GM12878 (cell line): ENCODE measurements at regions not wholly inside any gene's neighbourhood (a gene's known extent, or its start where the extent isn't known, plus 50 kb on each side); places are given as distances from the start of the nearest gene placed in this dataset.

Source experiments
- ATAC-seq: fragments of 200-7000 bp; cut with Tn5 transposase; 3 replicates; pipeline ENCODE4 v1.9.1; 2020; ENCODE audit warnings: mild to moderate bottlenecking, moderate library complexity
- BruUV-seq: library from RNA; stranded (reverse); fragments of 400-500 nt; replicated peaks from 2 replicates; lab custom pipeline; 2021; lab: Mats Ljungman, UMichigan
- CTCF ChIA-PET: fragments of 300-600 bp; sonication (Branson Sonifier 250); formaldehyde crosslinking; extraction: SDS; loops from one replicate; lab custom pipeline; 2021; ENCODE audit warnings: inconsistent platforms; lab: Yijun Ruan, JAX
- POLR2A ChIA-PET: fragments of 350-600 bp; formaldehyde crosslinking; extraction: SDS; loops from one replicate; lab custom pipeline; 2021; ENCODE audit warnings: inconsistent platforms; lab: Charles Lee
- RAD21 ChIA-PET: fragments of 300-600 bp; sonication (Branson Sonifier 250); formaldehyde crosslinking; loops from one replicate; lab custom pipeline; 2023; ENCODE audit warnings: antibody characterized with exemption; ENCODE audit not compliant: unreplicated experiment; lab: Charles Lee
- SMC1A ChIA-PET: fragments of 300-600 bp; sonication (Branson Sonifier 250); formaldehyde crosslinking; loops from one replicate; lab custom pipeline; 2023; ENCODE audit not compliant: unreplicated experiment, uncharacterized antibody; lab: Charles Lee
- DNase-seq: peaks from one replicate; pipeline ENCODE4 v3.0.0-alpha.2; 2011; ENCODE audit warnings: low read depth, low spot score
- FAIRE-seq: peaks from 3 replicates; lab custom pipeline; 2011; peaks lifted over from hg19 to GRCh38; lab: Jason Lieb, UNC
- H2AFZ ChIP-seq: 2 replicates; pipeline ENCODE4 v1.6.0; 2011; ENCODE audit warnings: low read depth, low read length, control low read depth; ENCODE audit not compliant: control insufficient read depth
- H3K27ac ChIP-seq: 2 replicates; pipeline ENCODE4 v1.5.1; 2011; ENCODE audit warnings: control low read depth; ENCODE audit not compliant: control insufficient read depth, insufficient read depth
- H3K27me3 ChIP-seq, 2 experiments: replicated peaks in 1 of 2; 2 replicates each; pipeline versions ENCODE4 v1.6.0 to v1.6.1; 2011; ENCODE audit warnings: low read length in 1 of 2; ENCODE audit not compliant: control insufficient read depth in 2 of 2, insufficient read depth in 2 of 2
- H3K36me3 ChIP-seq, 2 experiments: 2 replicates each; pipeline ENCODE4 v1.5.1; 2011; ENCODE audit warnings: low read length in 1 of 2; ENCODE audit not compliant: control insufficient read depth in 2 of 2, insufficient read depth in 2 of 2
- H3K4me1 ChIP-seq: 2 replicates; pipeline ENCODE4 v1.6.1; 2011; ENCODE audit warnings: mild to moderate bottlenecking, low read length, moderate library complexity, mixed read lengths; ENCODE audit not compliant: control insufficient read depth, insufficient read depth
- H3K4me2 ChIP-seq: 2 replicates; pipeline ENCODE4 v1.6.0; 2011; ENCODE audit warnings: control low read depth; ENCODE audit not compliant: control insufficient read depth, insufficient read depth
- H3K4me3 ChIP-seq: fragments of 200-600 bp; sonication (generic); 2 replicates; pipeline ENCODE4 v1.5.1; 2016
- H3K79me2 ChIP-seq: 2 replicates; pipeline ENCODE4 v1.6.0; 2011; ENCODE audit warnings: low read length; ENCODE audit not compliant: control insufficient read depth, insufficient read depth
- H3K9ac ChIP-seq: 2 replicates; pipeline ENCODE4 v1.8.0; 2011; ENCODE audit warnings: low read length, control low read depth, mixed read lengths; ENCODE audit not compliant: control insufficient read depth, insufficient read depth
- H3K9me3 ChIP-seq: replicated peaks from 3 replicates; pipeline ENCODE4 v1.5.1; 2011; ENCODE audit warnings: mild to moderate bottlenecking, low read length; ENCODE audit not compliant: control insufficient read depth, insufficient read depth
- H4K20me1 ChIP-seq: 2 replicates; pipeline ENCODE4 v1.6.0; 2011; ENCODE audit not compliant: control insufficient read depth, insufficient read depth
- ATF7 ChIP-seq: fragments of 450-650 bp; IDR thresholded peaks from 2 replicates; pipeline ENCODE4 v1.6.1; 2016; ENCODE audit warnings: low read depth, mild to moderate bottlenecking
- BACH1 ChIP-seq: fragments of 450-650 bp; IDR thresholded peaks from 2 replicates; pipeline ENCODE4 v1.6.1; 2017; ENCODE audit warnings: mild to moderate bottlenecking, borderline replicate concordance
- CREB1 ChIP-seq: IDR thresholded peaks from 2 replicates; pipeline ENCODE4 v1.6.1; 2012; ENCODE audit warnings: low read depth, mild to moderate bottlenecking, inconsistent platforms
- CREM ChIP-seq: IDR thresholded peaks from 2 replicates; pipeline ENCODE4 v1.6.1; 2014; ENCODE audit warnings: antibody characterized with exemption, low read depth
- EED ChIP-seq: sonication (generic); IDR thresholded peaks from 2 replicates; pipeline ENCODE4 v1.6.1; 2016; ENCODE audit warnings: antibody characterized with exemption, low read depth
- GATAD2B ChIP-seq: fragments of 450-650 bp; conservative IDR thresholded peaks from 2 replicates; pipeline ENCODE4 v1.6.1; 2017; ENCODE audit warnings: low read depth, mild to moderate bottlenecking, moderate library complexity
- IKZF1 ChIP-seq: fragments of 450-650 bp; conservative IDR thresholded peaks from 2 replicates; pipeline ENCODE4 v1.6.1; 2017; ENCODE audit warnings: antibody characterized with exemption, mild to moderate bottlenecking
- LARP7 ChIP-seq: fragments of 450-650 bp; IDR thresholded peaks from 2 replicates; pipeline ENCODE4 v1.6.1; 2017; ENCODE audit warnings: mild to moderate bottlenecking
- NBN ChIP-seq: fragments of 450-650 bp; IDR thresholded peaks from 2 replicates; pipeline ENCODE4 v1.6.1; 2016
- NFIC ChIP-seq: IDR thresholded peaks from 2 replicates; pipeline ENCODE4 v1.6.1; 2012; ENCODE audit warnings: low read depth, mild to moderate bottlenecking, inconsistent platforms, low read length, moderate library complexity
- RAD51 ChIP-seq: fragments of 450-650 bp; IDR thresholded peaks from 2 replicates; pipeline ENCODE4 v1.6.1; 2016; ENCODE audit warnings: moderate library complexity, mild to moderate bottlenecking, inconsistent platforms
- RB1 ChIP-seq: fragments of 450-650 bp; formaldehyde crosslinking; IDR thresholded peaks from 2 replicates; pipeline ENCODE4 v1.6.1; 2017; ENCODE audit warnings: mild to moderate bottlenecking, borderline replicate concordance
- SMAD1 ChIP-seq: fragments of 450-650 bp; IDR thresholded peaks from 2 replicates; pipeline ENCODE4 v1.6.1; 2018; ENCODE audit warnings: mild to moderate bottlenecking, low read depth; ENCODE audit not compliant: partially characterized antibody
- SMARCA5 ChIP-seq: fragments of 450-650 bp; IDR thresholded peaks from 2 replicates; pipeline ENCODE4 v1.6.1; 2017; ENCODE audit warnings: mild to moderate bottlenecking
- TCF12 ChIP-seq: IDR thresholded peaks from 2 replicates; pipeline ENCODE4 v1.6.1; 2011; ENCODE audit warnings: low read depth, mild to moderate bottlenecking, low read length
- ZNF384 ChIP-seq: IDR thresholded peaks from 2 replicates; pipeline ENCODE4 v1.6.1; 2012; ENCODE audit warnings: low read depth, mild to moderate bottlenecking, low read length, improper control_type of control experiment, borderline replicate concordance
- ZZZ3 ChIP-seq: IDR thresholded peaks from 2 replicates; pipeline ENCODE4 v1.6.1; 2011; ENCODE audit warnings: low read depth; ENCODE audit not compliant: control insufficient read depth, insufficient read length
- WGBS: methylation state at CpG from one replicate; pipeline ENCODE4 v1.1.6; 2016; ENCODE audit warnings: low lambda C conversion rate; ENCODE audit not compliant: insufficient replicate concordance, insufficient coverage; ENCODE audit errors: missing lambda C conversion rate; 5-methylcytosine and 5-hydroxymethylcytosine counted together
- in situ Hi-C: fragments of 300-500 bp; cut with MboI; formaldehyde crosslinking; loops from 9 replicates; pipeline ENCODE4 v1.14.3; 2018; ENCODE audit warnings: mixed read lengths
- intact Hi-C: fragments of 100-400 bp; cut with micrococcal nuclease; formaldehyde crosslinking; loops from one replicate; pipeline ENCODE4 v1.14.2; 2022; ENCODE audit not compliant: unreplicated experiment
- TF ChIP-seq, protein P1 (sequence below): fragments of 450-650 bp; formaldehyde crosslinking; IDR thresholded peaks from 2 replicates; pipeline ENCODE4 v1.4.0; 2020; ENCODE audit warnings: mild to moderate bottlenecking, moderate library complexity
- TF ChIP-seq, protein P2 (sequence below): fragments of 450-650 bp; IDR thresholded peaks from 2 replicates; pipeline ENCODE4 v1.6.1; 2017; ENCODE audit warnings: low read depth, mild to moderate bottlenecking, moderate library complexity
- TF ChIP-seq, protein P3 (sequence below): fragments of 450-650 bp; conservative IDR thresholded peaks from 2 replicates; pipeline ENCODE4 v1.6.1; 2017; ENCODE audit warnings: mild to moderate bottlenecking, moderate library complexity

DNA sequence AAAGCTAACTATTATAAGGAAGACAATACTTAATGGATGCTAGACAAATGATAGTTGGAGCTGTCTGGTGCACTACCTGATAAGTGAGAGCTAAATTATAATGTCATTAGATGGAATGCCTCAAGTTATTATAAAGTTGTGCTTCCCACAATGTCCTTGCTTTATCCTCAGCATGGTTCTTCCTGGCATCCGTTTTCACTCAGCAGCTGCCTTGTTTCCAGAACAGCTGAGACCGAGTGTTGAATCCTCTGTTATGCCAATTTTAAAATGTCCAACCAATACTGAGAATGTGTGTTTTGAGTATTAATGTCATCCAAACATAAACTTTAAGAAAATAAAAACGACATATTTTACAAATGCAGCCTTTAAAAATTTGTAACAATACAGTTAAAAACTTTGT lies 286.7 kb upstream of the SOX2 start (continued):
- TF ChIP-seq, protein P1, sequence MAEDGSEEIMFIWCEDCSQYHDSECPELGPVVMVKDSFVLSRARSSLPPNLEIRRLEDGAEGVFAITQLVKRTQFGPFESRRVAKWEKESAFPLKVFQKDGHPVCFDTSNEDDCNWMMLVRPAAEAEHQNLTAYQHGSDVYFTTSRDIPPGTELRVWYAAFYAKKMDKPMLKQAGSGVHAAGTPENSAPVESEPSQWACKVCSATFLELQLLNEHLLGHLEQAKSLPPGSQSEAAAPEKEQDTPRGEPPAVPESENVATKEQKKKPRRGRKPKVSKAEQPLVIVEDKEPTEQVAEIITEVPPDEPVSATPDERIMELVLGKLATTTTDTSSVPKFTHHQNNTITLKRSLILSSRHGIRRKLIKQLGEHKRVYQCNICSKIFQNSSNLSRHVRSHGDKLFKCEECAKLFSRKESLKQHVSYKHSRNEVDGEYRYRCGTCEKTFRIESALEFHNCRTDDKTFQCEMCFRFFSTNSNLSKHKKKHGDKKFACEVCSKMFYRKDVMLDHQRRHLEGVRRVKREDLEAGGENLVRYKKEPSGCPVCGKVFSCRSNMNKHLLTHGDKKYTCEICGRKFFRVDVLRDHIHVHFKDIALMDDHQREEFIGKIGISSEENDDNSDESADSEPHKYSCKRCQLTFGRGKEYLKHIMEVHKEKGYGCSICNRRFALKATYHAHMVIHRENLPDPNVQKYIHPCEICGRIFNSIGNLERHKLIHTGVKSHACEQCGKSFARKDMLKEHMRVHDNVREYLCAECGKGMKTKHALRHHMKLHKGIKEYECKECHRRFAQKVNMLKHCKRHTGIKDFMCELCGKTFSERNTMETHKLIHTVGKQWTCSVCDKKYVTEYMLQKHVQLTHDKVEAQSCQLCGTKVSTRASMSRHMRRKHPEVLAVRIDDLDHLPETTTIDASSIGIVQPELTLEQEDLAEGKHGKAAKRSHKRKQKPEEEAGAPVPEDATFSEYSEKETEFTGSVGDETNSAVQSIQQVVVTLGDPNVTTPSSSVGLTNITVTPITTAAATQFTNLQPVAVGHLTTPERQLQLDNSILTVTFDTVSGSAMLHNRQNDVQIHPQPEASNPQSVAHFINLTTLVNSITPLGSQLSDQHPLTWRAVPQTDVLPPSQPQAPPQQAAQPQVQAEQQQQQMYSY = no peak
- TF ChIP-seq NBN (no peak), TCF12 (no peak), EED (no peak), GATAD2B (no peak), CREM (no peak), SMARCA5 (no peak), LARP7 (no peak), RB1 (no peak), ZNF384 (no peak), ATF7 (no peak)

DNA sequence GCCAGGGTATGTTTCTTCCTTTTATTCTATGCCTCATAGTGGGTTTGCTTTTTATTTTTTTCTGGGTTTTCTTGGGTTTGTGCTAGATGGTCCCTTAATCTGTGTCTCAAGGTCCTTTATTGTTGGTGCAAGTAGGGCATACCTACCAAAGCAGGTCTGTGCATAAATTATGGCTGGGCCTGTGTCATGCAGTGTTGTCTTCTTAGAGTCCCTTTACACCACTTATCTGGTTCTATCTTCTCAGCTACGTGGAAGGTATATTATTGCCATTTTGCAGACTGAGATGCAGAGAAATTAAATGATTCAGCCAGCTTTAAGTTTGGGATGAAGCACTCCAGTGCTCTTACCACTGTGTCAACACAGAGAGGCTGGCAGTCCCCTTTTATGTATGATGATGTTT lies 293.5 kb upstream of the SOX2 start:
- WGBS = 0% methylated on average over 1 of the region's 1 CpG
- no peak overlapping the region for H3K9ac ChIP-seq
- RAD21 ChIA-PET = no interaction called here
- no peaks in the 10 kb centered on the region for H3K79me2 ChIP-seq
- no peak overlapping the region for H2AFZ ChIP-seq
- CTCF ChIA-PET = interaction anchor here (0.7 kb wide), 1 partner anchor 850 kb away, joined by 4 read pairs; no protein-coding TSS in a partner anchor
- in situ Hi-C loops = no loop called here
- no peak for ATAC-seq
- no peaks in the 10 kb centered on the region for H4K20me1 ChIP-seq
- no peak for FAIRE-seq
- no peaks in the 10 kb centered on the region for H3K9me3 ChIP-seq
- H3K27me3 ChIP-seq = no peaks in the 10 kb centered on the region
- BruUV-seq = no TSS peak
- no peak overlapping the region for H3K4me3 ChIP-seq
- H3K36me3 ChIP-seq = no peaks in the 10 kb centered on the region
- no peak overlapping the region for H3K27ac ChIP-seq
- POLR2A ChIA-PET = no interaction called here
- no peak for DNase-seq
- no peaks in the 10 kb centered on the region for H3K4me1 ChIP-seq
- SMC1A ChIA-PET = no interaction called here
- intact Hi-C loops = no loop called here
- H3K4me2 ChIP-seq = no peak overlapping the region
- TF ChIP-seq ZZZ3 = no peak
- TF ChIP-seq CREB1 = no peak
- TF ChIP-seq, protein P2, sequence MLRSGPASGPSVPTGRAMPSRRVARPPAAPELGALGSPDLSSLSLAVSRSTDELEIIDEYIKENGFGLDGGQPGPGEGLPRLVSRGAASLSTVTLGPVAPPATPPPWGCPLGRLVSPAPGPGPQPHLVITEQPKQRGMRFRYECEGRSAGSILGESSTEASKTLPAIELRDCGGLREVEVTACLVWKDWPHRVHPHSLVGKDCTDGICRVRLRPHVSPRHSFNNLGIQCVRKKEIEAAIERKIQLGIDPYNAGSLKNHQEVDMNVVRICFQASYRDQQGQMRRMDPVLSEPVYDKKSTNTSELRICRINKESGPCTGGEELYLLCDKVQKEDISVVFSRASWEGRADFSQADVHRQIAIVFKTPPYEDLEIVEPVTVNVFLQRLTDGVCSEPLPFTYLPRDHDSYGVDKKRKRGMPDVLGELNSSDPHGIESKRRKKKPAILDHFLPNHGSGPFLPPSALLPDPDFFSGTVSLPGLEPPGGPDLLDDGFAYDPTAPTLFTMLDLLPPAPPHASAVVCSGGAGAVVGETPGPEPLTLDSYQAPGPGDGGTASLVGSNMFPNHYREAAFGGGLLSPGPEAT = no peak
- TF ChIP-seq, protein P3, sequence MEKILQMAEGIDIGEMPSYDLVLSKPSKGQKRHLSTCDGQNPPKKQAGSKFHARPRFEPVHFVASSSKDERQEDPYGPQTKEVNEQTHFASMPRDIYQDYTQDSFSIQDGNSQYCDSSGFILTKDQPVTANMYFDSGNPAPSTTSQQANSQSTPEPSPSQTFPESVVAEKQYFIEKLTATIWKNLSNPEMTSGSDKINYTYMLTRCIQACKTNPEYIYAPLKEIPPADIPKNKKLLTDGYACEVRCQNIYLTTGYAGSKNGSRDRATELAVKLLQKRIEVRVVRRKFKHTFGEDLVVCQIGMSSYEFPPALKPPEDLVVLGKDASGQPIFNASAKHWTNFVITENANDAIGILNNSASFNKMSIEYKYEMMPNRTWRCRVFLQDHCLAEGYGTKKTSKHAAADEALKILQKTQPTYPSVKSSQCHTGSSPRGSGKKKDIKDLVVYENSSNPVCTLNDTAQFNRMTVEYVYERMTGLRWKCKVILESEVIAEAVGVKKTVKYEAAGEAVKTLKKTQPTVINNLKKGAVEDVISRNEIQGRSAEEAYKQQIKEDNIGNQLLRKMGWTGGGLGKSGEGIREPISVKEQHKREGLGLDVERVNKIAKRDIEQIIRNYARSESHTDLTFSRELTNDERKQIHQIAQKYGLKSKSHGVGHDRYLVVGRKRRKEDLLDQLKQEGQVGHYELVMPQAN = no peak
- TF ChIP-seq RAD51 = no peak
- no peak for TF ChIP-seq SMAD1
- no peak for TF ChIP-seq IKZF1
- TF ChIP-seq NFIC = no peak
- TF ChIP-seq BACH1 = no peak
